Mucosa of descending colon (tissue), 3 donors: ENCODE measurements at regions not wholly inside any gene's neighbourhood (a gene's known extent, or its start where the extent isn't known, plus 50 kb on each side); places are given as distances from the start of the nearest gene placed in this dataset.

Source experiments
- ATAC-seq: fragments of 200-7000 bp; cut with Tn5 transposase; one replicate; pipeline ENCODE4 v1.9.1; 2020; ENCODE audit warnings: mild to moderate bottlenecking, moderate library complexity
- DNase-seq, 3 donors: peaks; one replicate each; pipeline ENCODE4 v3.0.0-alpha.2; 2020
- H3K36me3 ChIP-seq: fragments of 200-600 bp; one replicate; pipeline ENCODE4 v1.8.0; 2021; ENCODE audit warnings: low read depth, mild to moderate bottlenecking
- H3K4me1 ChIP-seq: fragments of 200-600 bp; one replicate; pipeline ENCODE4 v1.8.0; 2021; ENCODE audit warnings: low read depth, mild to moderate bottlenecking
- H3K4me3 ChIP-seq: fragments of 200-600 bp; one replicate; pipeline ENCODE4 v1.8.0; 2021; ENCODE audit warnings: mild to moderate bottlenecking
- H3K9me3 ChIP-seq: fragments of 200-600 bp; one replicate; pipeline ENCODE4 v1.8.0; 2021; ENCODE audit warnings: mild to moderate bottlenecking
- intact Hi-C, 2 donors: fragments of 100-400 bp; cut with DNase I in 1 of 2; cut with micrococcal nuclease in 1 of 2; formaldehyde crosslinking; loops; one replicate each; pipeline versions ENCODE4 v1.11.0 to v1.11.1; 2022; cut with DNase I, micrococcal nuclease
- TF ChIP-seq, protein P1 (sequence below): fragments of 200-600 bp; IDR thresholded peaks from one replicate; pipeline ENCODE4 v1.8.0; 2022; ENCODE audit warnings: antibody characterized with exemption, mild to moderate bottlenecking
- donor health status: DM: no; HTN: no; CAD: no; lungs with moderate emphysema.
- donor health status: DM: no; HTN: no; CAD: no.
- donor health status: DM: no; HTN: yes; CAD: no.

DNA sequence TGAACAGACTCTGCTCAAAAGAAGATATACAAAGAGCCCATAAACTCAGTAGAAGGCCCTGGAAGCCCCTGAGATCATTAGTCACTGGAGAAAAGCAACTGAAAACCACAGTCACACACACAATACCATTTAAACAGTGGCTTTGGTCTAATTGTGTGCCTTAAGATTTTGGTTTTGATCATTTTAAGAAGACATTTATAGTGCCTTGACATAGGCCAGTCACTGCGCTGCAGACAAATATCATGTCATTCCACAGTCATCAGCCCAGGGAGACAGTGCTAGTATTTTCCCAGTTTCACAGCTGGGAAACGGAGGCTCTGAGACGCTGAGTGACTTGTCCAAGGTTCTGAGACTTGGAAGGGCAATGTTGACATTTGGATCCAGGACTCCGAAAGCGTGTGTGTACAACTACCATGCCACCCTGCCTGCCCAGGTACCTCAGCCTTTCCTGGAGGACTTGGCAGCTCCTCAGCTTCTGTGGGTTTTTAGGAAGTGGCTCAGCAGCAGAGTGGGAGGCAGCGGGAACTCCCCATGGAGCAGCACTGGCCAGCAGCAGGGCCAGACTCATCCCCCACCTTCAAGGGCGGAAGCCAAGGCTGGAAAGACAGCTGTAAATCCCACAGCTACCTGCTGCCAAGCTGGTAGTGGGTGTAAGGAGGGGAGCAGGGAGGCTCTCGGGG, 173.9 kb downstream of the WDR11 start:
- Histone ChIP-seq H3K4me1 (no peaks in the 10 kb centered on the region), H3K9me3 (no peaks in the 10 kb centered on the region), H3K36me3 (no peaks in the 10 kb centered on the region), H3K4me3 (no peak overlapping the region)
- no peak for ATAC-seq
- TF ChIP-seq, protein P1, sequence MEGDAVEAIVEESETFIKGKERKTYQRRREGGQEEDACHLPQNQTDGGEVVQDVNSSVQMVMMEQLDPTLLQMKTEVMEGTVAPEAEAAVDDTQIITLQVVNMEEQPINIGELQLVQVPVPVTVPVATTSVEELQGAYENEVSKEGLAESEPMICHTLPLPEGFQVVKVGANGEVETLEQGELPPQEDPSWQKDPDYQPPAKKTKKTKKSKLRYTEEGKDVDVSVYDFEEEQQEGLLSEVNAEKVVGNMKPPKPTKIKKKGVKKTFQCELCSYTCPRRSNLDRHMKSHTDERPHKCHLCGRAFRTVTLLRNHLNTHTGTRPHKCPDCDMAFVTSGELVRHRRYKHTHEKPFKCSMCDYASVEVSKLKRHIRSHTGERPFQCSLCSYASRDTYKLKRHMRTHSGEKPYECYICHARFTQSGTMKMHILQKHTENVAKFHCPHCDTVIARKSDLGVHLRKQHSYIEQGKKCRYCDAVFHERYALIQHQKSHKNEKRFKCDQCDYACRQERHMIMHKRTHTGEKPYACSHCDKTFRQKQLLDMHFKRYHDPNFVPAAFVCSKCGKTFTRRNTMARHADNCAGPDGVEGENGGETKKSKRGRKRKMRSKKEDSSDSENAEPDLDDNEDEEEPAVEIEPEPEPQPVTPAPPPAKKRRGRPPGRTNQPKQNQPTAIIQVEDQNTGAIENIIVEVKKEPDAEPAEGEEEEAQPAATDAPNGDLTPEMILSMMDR: no peak
- DNase-seq: no peak
- intact Hi-C loops: no loop called here

DNA sequence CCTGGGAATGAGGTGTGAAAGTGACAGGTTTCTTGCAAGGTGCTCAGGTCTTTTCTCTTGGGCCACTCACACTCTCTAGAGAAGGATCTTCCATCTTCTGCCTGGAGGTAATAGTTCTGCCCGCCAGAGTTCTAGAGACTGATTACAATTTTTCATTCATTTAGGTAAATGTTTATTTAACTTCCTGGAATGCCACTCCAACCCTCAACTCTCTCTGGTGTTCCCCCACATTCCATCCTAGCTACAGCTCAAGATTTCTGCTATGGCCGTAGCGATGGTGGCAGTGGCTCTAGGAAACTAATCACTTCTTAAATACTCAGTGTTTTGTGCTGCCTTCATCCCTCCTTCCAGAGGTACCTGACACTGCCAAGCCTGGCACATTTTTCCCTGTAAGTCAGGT, 174.6 kb downstream of the WDR11 start:
- intact Hi-C loops: no loop called here
- ATAC-seq (no peak), DNase-seq (no peak)
- Histone ChIP-seq H3K4me1 (no peaks in the 10 kb centered on the region), H3K36me3 (no peaks in the 10 kb centered on the region), H3K9me3 (no peaks in the 10 kb centered on the region), H3K4me3 (no peak overlapping the region)
- TF ChIP-seq, protein P1: no peak

DNA sequence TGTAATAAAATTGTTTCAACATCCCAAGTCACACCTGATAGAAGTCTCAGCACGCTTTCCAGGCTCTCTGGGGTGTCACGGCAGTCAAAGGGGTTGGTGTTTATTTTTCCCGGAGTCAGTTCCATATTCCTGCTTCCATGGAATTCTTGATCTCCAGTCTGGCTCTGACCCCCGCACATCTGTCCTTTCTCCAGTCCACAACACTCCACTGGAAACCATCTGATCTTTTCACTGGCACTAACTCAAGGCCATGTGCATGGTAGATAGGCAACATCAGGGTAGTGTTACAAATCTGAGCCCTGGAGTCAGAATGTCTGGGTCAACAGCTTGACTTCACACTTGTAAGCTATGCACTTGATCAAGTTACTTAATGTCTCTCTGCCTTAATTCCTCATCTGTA, 176.2 kb downstream of the WDR11 start:
- H3K4me1 ChIP-seq: no peaks in the 10 kb centered on the region

DNA sequence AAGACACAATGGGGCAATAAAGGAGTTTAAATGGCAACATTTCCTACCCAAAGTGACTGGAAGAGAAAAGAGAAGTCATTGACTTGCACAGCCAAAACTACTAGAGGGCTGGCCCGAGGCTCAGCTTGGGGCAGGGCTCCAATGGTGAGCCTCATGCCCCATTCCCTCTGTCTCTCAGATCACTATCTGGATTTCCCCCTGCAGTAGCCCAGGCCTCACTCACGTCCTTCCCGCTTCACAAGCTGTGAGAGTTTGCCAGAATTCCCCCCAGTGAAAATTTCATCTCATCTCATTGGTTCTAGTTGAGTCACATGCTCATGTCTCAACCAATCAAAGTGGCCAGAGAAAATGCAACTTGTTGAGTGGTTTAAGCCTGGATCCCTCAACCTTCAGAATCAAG, 181.3 kb downstream of the WDR11 start:
- no peaks in the 10 kb centered on the region for H3K36me3 ChIP-seq
- no peak overlapping the region for H3K4me3 ChIP-seq
- TF ChIP-seq, protein P1: no peak
- no peaks in the 10 kb centered on the region for H3K9me3 ChIP-seq
- ATAC-seq (no peak), DNase-seq (no peak)
- H3K4me1 ChIP-seq: no peaks in the 10 kb centered on the region
- intact Hi-C loops: no loop called here

More for the DNA sequence above, 176.2 kb downstream of the WDR11 start:
- TF ChIP-seq, protein P1: no peak
- Histone ChIP-seq H3K36me3 (no peaks in the 10 kb centered on the region), H3K9me3 (no peaks in the 10 kb centered on the region), H3K4me3 (no peak overlapping the region)
- DNase-seq (no peak), ATAC-seq (no peak)
- intact Hi-C loops: no loop called here

DNA sequence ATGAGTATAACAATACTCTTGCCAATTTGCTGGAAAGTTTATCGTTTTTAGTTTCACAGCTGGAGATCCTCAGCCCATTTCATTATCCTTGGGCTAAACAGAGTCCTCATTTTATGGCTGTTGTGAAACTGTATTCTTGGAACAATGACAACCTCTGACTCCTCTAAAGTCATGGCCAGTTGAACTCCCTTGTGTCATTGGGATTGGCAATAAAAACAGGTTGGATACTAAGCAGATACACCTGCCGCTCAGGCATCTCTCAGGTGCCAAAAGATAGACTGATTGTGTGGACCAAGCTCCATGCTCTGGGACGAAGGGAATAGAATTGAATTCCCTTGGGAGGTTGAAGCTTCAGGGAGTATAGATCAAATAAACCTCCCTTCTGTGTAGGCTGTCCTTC, 182.2 kb downstream of the WDR11 start:
- TF ChIP-seq, protein P1: no peak
- no peaks in the 10 kb centered on the region for H3K4me1 ChIP-seq
- no peaks in the 10 kb centered on the region for H3K36me3 ChIP-seq
- H3K9me3 ChIP-seq: no peaks in the 10 kb centered on the region
- intact Hi-C loops: no loop called here
- H3K4me3 ChIP-seq: no peak overlapping the region
- DNase-seq (peak in 1 of 3 donors; percentile 10), ATAC-seq (peak; percentile 66)

DNA sequence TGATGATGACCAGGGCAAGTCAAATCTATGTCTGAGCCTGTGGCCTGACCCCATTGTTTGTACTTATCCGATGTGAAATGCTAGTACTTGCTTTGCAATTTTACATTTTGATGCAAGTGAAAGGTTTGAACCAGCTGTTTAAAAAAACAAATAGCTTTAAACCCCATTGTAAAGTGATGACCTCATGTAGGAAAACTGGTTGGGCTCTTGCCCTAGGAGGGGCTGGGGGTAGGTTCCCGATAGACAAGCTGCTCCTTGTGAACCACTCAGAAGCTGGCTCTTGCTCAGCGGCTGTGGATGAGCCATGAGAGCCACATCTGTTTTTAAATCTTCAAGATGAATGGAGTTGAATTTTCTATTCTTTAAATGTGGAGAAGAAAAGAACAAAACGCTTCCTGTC, 185.3 kb downstream of the WDR11 start:
- DNase-seq: peak in 2 of 3 donors; percentile 23 to 38
- intact Hi-C loops: no loop called here
- TF ChIP-seq, protein P1: no peak

More for the DNA sequence above, 185.3 kb downstream of the WDR11 start:
- peak; percentile 40 for ATAC-seq
- H3K4me3 ChIP-seq: no peak overlapping the region
- no peaks in the 10 kb centered on the region for H3K4me1 ChIP-seq
- H3K9me3 ChIP-seq: no peaks in the 10 kb centered on the region
- no peaks in the 10 kb centered on the region for H3K36me3 ChIP-seq
